Hematopoietic multipotent progenitor cell treated with erythropoietin and hydrocortisone succinate and interleukin-3 and kit ligand, for 6 days (in vitro differentiated cells): ENCODE measurements at regions not wholly inside any gene's neighbourhood (a gene's known extent, or its start where the extent isn't known, plus 50 kb on each side); places are given as distances from the start of the nearest gene placed in this dataset.
"Not testable (repeated sequence)": the region's sequence is repeated elsewhere in the genome, so short reads cannot be mapped to it uniquely, and the experiment has no call there.

Source experiments
- DNase-seq: peaks from one replicate; pipeline ENCODE4 v3.0.0-alpha.2; 2015

GRCh38 chr3:5035113-5035512 is 55.9 kb downstream of the BHLHE40 start:
- no peak for DNase-seq

GRCh38 chr3:5035692-5036391 is 56.6 kb downstream of the BHLHE40 start:
- no peak for DNase-seq

- no peak for DNase-seq
Observed at GRCh38 chr3:5036392-5036766, 57.1 kb downstream of the BHLHE40 start.

GRCh38 chr3:5036858-5037257 is 57.6 kb downstream of the BHLHE40 start:
- peak; percentile 64 for DNase-seq

- DNase-seq, result no peak
Observed at GRCh38 chr3:5039585-5039984, 60.3 kb downstream of the BHLHE40 start.

- DNase-seq, result no peak
Observed at GRCh38 chr3:5041315-5041714, 62.1 kb downstream of the BHLHE40 start.

- no peak for DNase-seq
Observed at GRCh38 chr3:5045961-5046360, 66.7 kb downstream of the BHLHE40 start.

- DNase-seq, result no peak
Observed at GRCh38 chr3:5047764-5048419, 68.7 kb downstream of the BHLHE40 start.

GRCh38 chr3:5051772-5052171 is 70.3 kb upstream of the ARL8B start:
- DNase-seq, result no peak

- no peak for DNase-seq
Observed at GRCh38 chr3:5052247-5052646, 69.8 kb upstream of the ARL8B start.

- DNase-seq, result no peak
Observed at GRCh38 chr3:5053021-5053831, 68.9 kb upstream of the ARL8B start.

GRCh38 chr3:5054098-5054497 is 68.0 kb upstream of the ARL8B start:
- no peak for DNase-seq

- DNase-seq, result not testable (repeated sequence)
Observed at GRCh38 chr3:5054579-5054978, 67.5 kb upstream of the ARL8B start.

- DNase-seq, result peak; percentile 27
Observed at GRCh38 chr3:5055357-5056110, 66.6 kb upstream of the ARL8B start.

- no peak for DNase-seq
Observed at GRCh38 chr3:5056111-5056391, 66.0 kb upstream of the ARL8B start.

- DNase-seq, result no peak
Observed at GRCh38 chr3:5057272-5057671, 64.8 kb upstream of the ARL8B start.

GRCh38 chr3:5057857-5058324 is 64.2 kb upstream of the ARL8B start:
- peak; percentile 93 for DNase-seq

- no peak for DNase-seq
Observed at GRCh38 chr3:5058471-5058951, 63.6 kb upstream of the ARL8B start.

- DNase-seq, result no peak
Observed at GRCh38 chr3:5059782-5060181, 62.3 kb upstream of the ARL8B start.

- no peak for DNase-seq
Observed at GRCh38 chr3:5061218-5061569, 60.9 kb upstream of the ARL8B start.

GRCh38 chr3:5063724-5064123 is 58.4 kb upstream of the ARL8B start:
- DNase-seq, result no peak

- DNase-seq, result no peak
Observed at GRCh38 chr3:5068531-5069050, 53.5 kb upstream of the ARL8B start.

- no peak for DNase-seq
Observed at GRCh38 chr3:5069627-5070026, 52.5 kb upstream of the ARL8B start.
